B cell (primary cell): ENCODE measurements at regions not wholly inside any gene's neighbourhood (a gene's known extent, or its start where the extent isn't known, plus 50 kb on each side); places are given as distances from the start of the nearest gene placed in this dataset.

ENCODE experiments used
- ATAC-seq: fragments of 200-7000 bp; cut with Tn5 transposase; one replicate; pipeline ENCODE4 v1.10.0; 2021; ENCODE audit warnings: low read depth, mild to moderate bottlenecking, moderate number of reproducible peaks, moderate library complexity
- CTCF ChIA-PET: fragments of 350-600 bp; sonication (Branson Sonifier 250); formaldehyde crosslinking; loops from one replicate; lab custom pipeline; 2021; ENCODE audit warnings: antibody characterized with exemption, inconsistent platforms; lab: Charles Lee
- POLR2A ChIA-PET: fragments of 350-600 bp; sonication (Branson Sonifier 250); formaldehyde crosslinking; loops from one replicate; lab custom pipeline; 2021; ENCODE audit warnings: antibody characterized with exemption; lab: Charles Lee
- DNase-seq: peaks from one replicate; pipeline ENCODE4 v3.0.0; 2013
- H2AFZ ChIP-seq: 2 replicates; pipeline ENCODE4 v1.6.1; 2012; ENCODE audit warnings: mild to moderate bottlenecking, low read depth, low read length; ENCODE audit not compliant: insufficient read depth, poor library complexity, severe bottlenecking
- H3K27ac ChIP-seq, 2 donors: 1 replicate in 1 of 2; 2 replicates in 1 of 2; pipeline ENCODE4 v1.5.1; 2012 to 2013; ENCODE audit warnings: low read length in 2 of 2, mild to moderate bottlenecking in 2 of 2, moderate library complexity in 1 of 2
- H3K27me3 ChIP-seq, 4 experiments: fragments of 200-600 bp in 1 of 4; sonication (generic) in 1 of 4; replicated peaks in 1 of 4; 1 replicate in 2 of 4; 2 replicates in 2 of 4; pipeline versions ENCODE4 v1.6.1 to v1.7.0; 2013 to 2016; ENCODE audit warnings: low read length in 3 of 4, mild to moderate bottlenecking in 2 of 4, mixed read lengths in 1 of 4, moderate library complexity in 1 of 4; ENCODE audit not compliant: insufficient read depth in 4 of 4, control insufficient read depth in 3 of 4; ENCODE audit errors: control extremely low read depth in 1 of 4
- H3K36me3 ChIP-seq, 2 experiments: replicated peaks in 1 of 2; 1 replicate in 1 of 2; 2 replicates in 1 of 2; pipeline versions ENCODE4 v1.6.1 to v1.7.1; 2013; ENCODE audit warnings: low read length in 1 of 2; ENCODE audit not compliant: insufficient read depth in 2 of 2, control insufficient read depth in 1 of 2; ENCODE audit errors: control extremely low read depth in 1 of 2, extremely low read depth in 1 of 2
- H3K4me1 ChIP-seq, 2 donors: fragments of 200-600 bp in 1 of 2; sonication (generic) in 1 of 2; 1 replicate in 1 of 2; 2 replicates in 1 of 2; pipeline versions ENCODE4 v1.5.1 to v1.6.1; 2013 to 2017; ENCODE audit warnings: low read length in 2 of 2; ENCODE audit not compliant: control insufficient read depth in 2 of 2, insufficient read depth in 2 of 2
- H3K4me2 ChIP-seq: replicated peaks from 2 replicates; pipeline ENCODE3; 2012; ENCODE audit warnings: mild to moderate bottlenecking, low read depth, low read length; ENCODE audit not compliant: poor library complexity, severe bottlenecking
- H3K4me3 ChIP-seq, 5 experiments: fragments of 200-600 bp in 1 of 5; sonication (generic) in 1 of 5; 1 replicate in 3 of 5; 2 replicates in 2 of 5; pipeline versions ENCODE4 v1.5.1 to v1.7.0; 2011 to 2016; ENCODE audit warnings: low read length in 4 of 5, mild to moderate bottlenecking in 4 of 5, low read depth in 2 of 5, control low read depth in 1 of 5, moderate library complexity in 1 of 5; ENCODE audit not compliant: insufficient read depth in 1 of 5; ENCODE audit errors: control extremely low read depth in 1 of 5, extremely low read depth in 1 of 5
- H3K79me2 ChIP-seq: fragments of 200-600 bp; sonication (generic); one replicate; pipeline ENCODE4 v1.6.0; 2016; ENCODE audit warnings: low read length; ENCODE audit not compliant: control insufficient read depth, insufficient read depth
- H3K9ac ChIP-seq: fragments of 200-600 bp; sonication (generic); 2 replicates; pipeline ENCODE4 v1.6.1; 2017; ENCODE audit warnings: mild to moderate bottlenecking, low read length, moderate library complexity
- H3K9me3 ChIP-seq, 3 donors: one replicate each; pipeline versions ENCODE4 v1.6.1 to v1.7.1; 2013; ENCODE audit warnings: low read length in 2 of 3; ENCODE audit not compliant: control insufficient read depth in 2 of 3, insufficient read depth in 1 of 3; ENCODE audit errors: control extremely low read depth in 1 of 3
- H4K20me1 ChIP-seq: 2 replicates; pipeline ENCODE4 v1.6.0; 2012; ENCODE audit warnings: mild to moderate bottlenecking, low read length; ENCODE audit not compliant: insufficient read depth, control insufficient read depth, poor library complexity, severe bottlenecking
- H3K27ac Mint-ChIP-seq: one replicate; pipeline ENCODE4 v1.8.0; 2021; ENCODE audit warnings: mixed read lengths
- H3K27me3 Mint-ChIP-seq: one replicate; pipeline ENCODE4 v1.8.0; 2021; ENCODE audit warnings: mixed read lengths
- H3K4me1 Mint-ChIP-seq: one replicate; pipeline ENCODE4 v1.8.0; 2021; ENCODE audit warnings: mixed read lengths
- H3K4me3 Mint-ChIP-seq: one replicate; pipeline ENCODE4 v1.8.0; 2021; ENCODE audit warnings: mixed read lengths
- H3K9me3 Mint-ChIP-seq: one replicate; pipeline ENCODE4 v1.8.0; 2022; ENCODE audit warnings: mixed read lengths; ENCODE audit not compliant: insufficient read depth
- EZH2 ChIP-seq: IDR thresholded peaks from 2 replicates; pipeline ENCODE4 v1.6.1; 2012; ENCODE audit warnings: borderline replicate concordance, low read depth, mild to moderate bottlenecking, moderate library complexity, low read length; ENCODE audit not compliant: insufficient read depth, poor library complexity, severe bottlenecking
- WGBS: methylation state at CpG from one replicate; pipeline ENCODE4 v1.1.5; 2013; ENCODE audit warnings: missing lambda C conversion rate; ENCODE audit not compliant: insufficient coverage; 5-methylcytosine and 5-hydroxymethylcytosine counted together
- intact Hi-C: fragments of 100-400 bp; cut with micrococcal nuclease; formaldehyde crosslinking; loops from one replicate; pipeline ENCODE4 v1.10.0; 2022
- TF ChIP-seq, protein P1 (sequence below): fragments of 200-600 bp; IDR thresholded peaks from one replicate; pipeline ENCODE4 v1.8.0; 2022; ENCODE audit warnings: antibody characterized with exemption, mild to moderate bottlenecking

GRCh38 chr9:2337627-2338026 lies 284.0 kb upstream of the VLDLR start:
- no peak overlapping the region for H3K4me2 ChIP-seq
- no peak overlapping the region for H2AFZ ChIP-seq
- H3K27me3 Mint-ChIP-seq = no peaks in the 10 kb centered on the region
- no peaks in the 10 kb centered on the region for H3K9me3 Mint-ChIP-seq
- ChIA-PET POLR2A (no interaction called here), CTCF (no interaction called here)
- WGBS = 96% methylated on average over 3 of the region's 4 CpGs
- no peaks in the 10 kb centered on the region for H3K4me1 ChIP-seq
- intact Hi-C loops = no loop called here
- no peak overlapping the region for H3K27ac ChIP-seq
- H4K20me1 ChIP-seq = no peaks in the 10 kb centered on the region
- H3K36me3 ChIP-seq = no peaks in the 10 kb centered on the region
- no peak overlapping the region for H3K4me3 ChIP-seq
- H3K9me3 ChIP-seq = no peaks in the 10 kb centered on the region
- no peaks in the 10 kb centered on the region for H3K79me2 ChIP-seq
- TF ChIP-seq EZH2 = no peak
- TF ChIP-seq, protein P1, sequence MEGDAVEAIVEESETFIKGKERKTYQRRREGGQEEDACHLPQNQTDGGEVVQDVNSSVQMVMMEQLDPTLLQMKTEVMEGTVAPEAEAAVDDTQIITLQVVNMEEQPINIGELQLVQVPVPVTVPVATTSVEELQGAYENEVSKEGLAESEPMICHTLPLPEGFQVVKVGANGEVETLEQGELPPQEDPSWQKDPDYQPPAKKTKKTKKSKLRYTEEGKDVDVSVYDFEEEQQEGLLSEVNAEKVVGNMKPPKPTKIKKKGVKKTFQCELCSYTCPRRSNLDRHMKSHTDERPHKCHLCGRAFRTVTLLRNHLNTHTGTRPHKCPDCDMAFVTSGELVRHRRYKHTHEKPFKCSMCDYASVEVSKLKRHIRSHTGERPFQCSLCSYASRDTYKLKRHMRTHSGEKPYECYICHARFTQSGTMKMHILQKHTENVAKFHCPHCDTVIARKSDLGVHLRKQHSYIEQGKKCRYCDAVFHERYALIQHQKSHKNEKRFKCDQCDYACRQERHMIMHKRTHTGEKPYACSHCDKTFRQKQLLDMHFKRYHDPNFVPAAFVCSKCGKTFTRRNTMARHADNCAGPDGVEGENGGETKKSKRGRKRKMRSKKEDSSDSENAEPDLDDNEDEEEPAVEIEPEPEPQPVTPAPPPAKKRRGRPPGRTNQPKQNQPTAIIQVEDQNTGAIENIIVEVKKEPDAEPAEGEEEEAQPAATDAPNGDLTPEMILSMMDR = no peak
- H3K27me3 ChIP-seq = no peaks in the 10 kb centered on the region
- H3K4me1 Mint-ChIP-seq = no peaks in the 10 kb centered on the region
- ATAC-seq (no peak), DNase-seq (no peak)
- no peak overlapping the region for H3K4me3 Mint-ChIP-seq
- H3K9ac ChIP-seq = no peak overlapping the region
- no peak overlapping the region for H3K27ac Mint-ChIP-seq

DNA sequence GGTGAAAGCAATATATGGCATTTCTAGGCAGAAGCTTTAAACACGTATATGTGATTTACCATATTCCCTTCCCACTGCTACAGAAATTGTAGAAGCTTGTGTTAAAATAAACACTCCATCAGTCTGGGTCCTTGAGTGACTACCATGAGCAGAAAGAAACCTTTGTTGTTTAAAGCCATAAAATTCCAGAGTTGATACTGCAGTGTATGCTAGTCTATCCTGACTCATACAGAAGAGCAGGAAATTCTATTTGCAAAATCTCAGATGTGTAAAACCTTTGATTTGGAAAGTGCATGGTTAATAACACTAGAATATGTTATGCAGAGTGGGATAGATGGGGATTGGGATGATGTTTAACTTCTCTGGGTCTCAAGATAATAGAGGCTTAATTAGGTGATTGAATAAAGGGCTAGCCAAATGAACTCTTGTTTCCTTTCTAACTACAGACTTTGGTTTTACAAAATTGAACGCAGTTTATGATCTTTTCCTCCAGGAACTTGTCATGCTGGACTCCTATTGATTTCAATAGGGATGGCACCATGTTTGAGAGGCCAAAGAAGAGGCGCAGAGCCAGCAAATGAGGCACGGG lies 282.7 kb upstream of the VLDLR start:
- Histone ChIP-seq H3K27ac (no peak overlapping the region), H3K36me3 (no peaks in the 10 kb centered on the region), H3K9ac (no peak overlapping the region), H3K9me3 (no peaks in the 10 kb centered on the region), H3K79me2 (no peaks in the 10 kb centered on the region), H2AFZ (no peak overlapping the region), H3K4me2 (no peak overlapping the region), H3K4me3 (no peak overlapping the region), H3K4me1 (no peaks in the 10 kb centered on the region), H4K20me1 (no peaks in the 10 kb centered on the region), H3K27me3 (no peaks in the 10 kb centered on the region)
- no peaks in the 10 kb centered on the region for H3K27me3 Mint-ChIP-seq
- POLR2A ChIA-PET = no interaction called here
- no peak for ATAC-seq
- H3K9me3 Mint-ChIP-seq = no peaks in the 10 kb centered on the region
- no peak for DNase-seq
- H3K4me1 Mint-ChIP-seq = no peaks in the 10 kb centered on the region
- CTCF ChIA-PET = no interaction called here
- H3K4me3 Mint-ChIP-seq = no peak overlapping the region
- H3K27ac Mint-ChIP-seq = no peak overlapping the region
- intact Hi-C loops = no loop called here
- WGBS = 97% methylated on average over 3 of the region's 4 CpGs
- TF ChIP-seq, protein P1 = no peak
- no peak for TF ChIP-seq EZH2
